ENCODE measurements at regions not wholly inside any gene's neighbourhood (a gene's known extent, or its start where the extent isn't known, plus 50 kb on each side); places are given as distances from the start of the nearest gene placed in this dataset.

GRCh38 chr13:22499919-22500318 is 680.9 kb upstream of the SGCG start:
- no peak overlapping the region for H3K4me3 ChIP-seq
- H3K27ac ChIP-seq: no peak overlapping the region
- no peaks in the 10 kb centered on the region for H3K36me3 ChIP-seq
- intact Hi-C loops (cut with DNase I): no loop called here
- DNase-seq: no peak
- H3K4me1 ChIP-seq: peaks cover 0 to 6% (median 0%) of the 10 kb centered on the region in 9 donors
- no peaks in the 10 kb centered on the region for H3K9me3 ChIP-seq
- no peak for TF ChIP-seq CTCF (IDR thresholded peaks at IDR 0.05)
- no peaks in the 10 kb centered on the region for H3K27me3 ChIP-seq
- ATAC-seq: peak in 1 of 8 donors; percentile 81

GRCh38 chr13:22505489-22505888 is 675.3 kb upstream of the SGCG start:
- no peaks in the 10 kb centered on the region for H3K27me3 ChIP-seq
- H3K9me3 ChIP-seq: no peaks in the 10 kb centered on the region
- no peak for ATAC-seq
- H3K36me3 ChIP-seq: no peaks in the 10 kb centered on the region
- no peak for TF ChIP-seq CTCF (IDR thresholded peaks at IDR 0.05)
- WGBS, 2 donors: 80 to 87% methylated on average over 4 of the region's 4 CpGs
- H3K4me3 ChIP-seq: no peak overlapping the region
- H3K27ac ChIP-seq: no peak overlapping the region
- intact Hi-C loops (cut with DNase I): no loop called here
- no peak for DNase-seq
- H3K4me1 ChIP-seq: no peaks in the 10 kb centered on the region

GRCh38 chr13:22506096-22506691 is 674.6 kb upstream of the SGCG start:
- 57 to 67% methylated on average over 8 of the region's 8 CpGs for WGBS, 2 donors
- H3K27me3 ChIP-seq: no peaks in the 10 kb centered on the region
- H3K4me1 ChIP-seq: no peaks in the 10 kb centered on the region
- no peak for ATAC-seq
- intact Hi-C loops (cut with DNase I): no loop called here
- no peak for DNase-seq
- H3K36me3 ChIP-seq: no peaks in the 10 kb centered on the region
- H3K27ac ChIP-seq: no peak overlapping the region
- H3K4me3 ChIP-seq: no peak overlapping the region
- TF ChIP-seq CTCF (IDR thresholded peaks at IDR 0.05): no peak
- H3K9me3 ChIP-seq: no peaks in the 10 kb centered on the region

- H3K27me3 ChIP-seq: no peaks in the 10 kb centered on the region
- no peak for TF ChIP-seq CTCF (IDR thresholded peaks at IDR 0.05)
- no peak for DNase-seq
- intact Hi-C loops (cut with DNase I): no loop called here
- H3K4me3 ChIP-seq: no peak overlapping the region
- no peak for ATAC-seq
- H3K9me3 ChIP-seq: peaks cover 0 to 14% (median 0%) of the 10 kb centered on the region in 11 donors
- H3K27ac ChIP-seq: no peak overlapping the region
- no peaks in the 10 kb centered on the region for H3K4me1 ChIP-seq
- H3K36me3 ChIP-seq: no peaks in the 10 kb centered on the region
- 46 to 58% methylated on average over 3 of the region's 3 CpGs for WGBS, 2 donors
Observed at GRCh38 chr13:22517544-22517943, 663.2 kb upstream of the SGCG start.
